SK-N-SH (cell line): ENCODE measurements at regions not wholly inside any gene's neighbourhood (a gene's known extent, or its start where the extent isn't known, plus 50 kb on each side); places are given as distances from the start of the nearest gene placed in this dataset.

Experiments
- CTCF ChIA-PET: fragments of 300-600, 350-600 bp; formaldehyde crosslinking; extraction: SDS; loops from one replicate; lab custom pipeline; 2021; lab: Yijun Ruan, JAX
- POLR2A ChIA-PET: fragments of 350-600 bp; sonication (Branson Sonifier 250); formaldehyde crosslinking; extraction: SDS; loops from one replicate; lab custom pipeline; 2020; ENCODE audit warnings: antibody characterized with exemption, inconsistent platforms; lab: Yijun Ruan, JAX
- DNase-seq: peaks from one replicate; pipeline ENCODE4 v3.0.0; 2012
- H2AFZ ChIP-seq: fragments of 200-600 bp; sonication (generic); 2 replicates; pipeline ENCODE4 v1.8.1; 2016; ENCODE audit warnings: antibody characterized with exemption, mild to moderate bottlenecking, low read depth
- H3F3A ChIP-seq: fragments of 200-600 bp; sonication (generic); replicated peaks from 2 replicates; pipeline ENCODE3; 2016; ENCODE audit warnings: antibody characterized with exemption, mild to moderate bottlenecking; ENCODE audit not compliant: insufficient read depth
- H3K27ac ChIP-seq, 2 experiments: fragments of 200-500 bp in 1 of 2; fragments of 200-600 bp in 1 of 2; sonication (Bioruptor generic) in 1 of 2; sonication (generic), shearing (Covaris generic) in 1 of 2; 2 replicates each; pipeline versions ENCODE4 v1.5.1 to v1.6.1; 2014 to 2016; ENCODE audit warnings: low read depth in 2 of 2, inconsistent platforms in 1 of 2, low read length in 1 of 2, mild to moderate bottlenecking in 1 of 2, mixed read lengths in 1 of 2
- H3K27me3 ChIP-seq: fragments of 200-600 bp; sonication (generic), shearing (Covaris generic); 2 replicates; pipeline ENCODE4 v1.6.1; 2016; ENCODE audit warnings: mixed run types; ENCODE audit not compliant: insufficient read depth
- H3K36me3 ChIP-seq, 2 experiments: fragments of 200-500 bp in 1 of 2; fragments of 200-600 bp in 1 of 2; sonication (Bioruptor generic) in 1 of 2; sonication (generic) in 1 of 2; replicated peaks in 1 of 2; 2 replicates each; pipeline versions ENCODE3 to v1.5.1; 2014 to 2016; ENCODE audit warnings: low read length in 1 of 2, mild to moderate bottlenecking in 1 of 2; ENCODE audit not compliant: insufficient read depth in 2 of 2, control insufficient read depth in 1 of 2
- H3K4me1 ChIP-seq, 2 experiments: fragments of 200-500 bp in 1 of 2; fragments of 200-600 bp in 1 of 2; sonication (Bioruptor generic) in 1 of 2; sonication (generic), shearing (Covaris generic) in 1 of 2; 2 replicates each; pipeline versions ENCODE4 v1.5.1 to v1.6.1; 2014 to 2016; ENCODE audit warnings: low read depth in 1 of 2, low read length in 1 of 2, mixed run types in 1 of 2; ENCODE audit not compliant: insufficient read depth in 2 of 2, control insufficient read depth in 1 of 2
- H3K4me2 ChIP-seq: fragments of 200-600 bp; sonication (generic), shearing (Covaris generic); 2 replicates; pipeline ENCODE4 v1.6.1; 2017; ENCODE audit warnings: mixed run types
- H3K4me3 ChIP-seq, 2 experiments: fragments of 200-500 bp in 1 of 2; fragments of 200-600 bp in 1 of 2; sonication (Bioruptor generic) in 1 of 2; sonication (generic), shearing (Covaris generic) in 1 of 2; 2 replicates each; pipeline versions ENCODE4 v1.5.1 to v1.8.1; 2014 to 2016; ENCODE audit warnings: low read depth in 2 of 2, inconsistent platforms in 1 of 2, low read length in 1 of 2, mild to moderate bottlenecking in 1 of 2, mixed read lengths in 1 of 2, moderate library complexity in 1 of 2
- H3K79me2 ChIP-seq: fragments of 200-600 bp; sonication (generic); 2 replicates; pipeline ENCODE4 v1.8.1; 2017; ENCODE audit warnings: mild to moderate bottlenecking; ENCODE audit not compliant: insufficient read depth
- H3K9ac ChIP-seq: fragments of 200-600 bp; sonication (generic); 2 replicates; pipeline ENCODE4 v1.6.1; 2017; ENCODE audit warnings: mixed run types
- H3K9me2 ChIP-seq: fragments of 200-600 bp; sonication (generic); 2 replicates; pipeline ENCODE4 v1.6.1; 2017; ENCODE audit warnings: mixed run types
- H3K9me3 ChIP-seq: fragments of 200-600 bp; sonication (generic); 2 replicates; pipeline ENCODE4 v1.6.1; 2017; ENCODE audit warnings: mixed run types, mild to moderate bottlenecking, moderate library complexity
- H4K20me1 ChIP-seq: fragments of 200-600 bp; sonication (generic); 2 replicates; pipeline ENCODE4 v1.6.1; 2017; ENCODE audit warnings: mild to moderate bottlenecking, mixed run types; ENCODE audit not compliant: insufficient read depth
- CHD2 ChIP-seq: fragments of 150-350 bp; IDR thresholded peaks from 2 replicates; pipeline ENCODE4 v1.6.1; 2018; ENCODE audit warnings: low read length; ENCODE audit not compliant: partially characterized antibody
- CTCF ChIP-seq: fragments of 200-600 bp; sonication (generic); IDR thresholded peaks from 2 replicates; pipeline ENCODE4 v1.6.1; 2017; ENCODE audit warnings: antibody characterized with exemption, mild to moderate bottlenecking, moderate library complexity
- ELF1 ChIP-seq: IDR thresholded peaks from 2 replicates; pipeline ENCODE4 v1.4.0; 2012
- EP300 ChIP-seq, 2 experiments: IDR thresholded peaks; 2 replicates each; pipeline versions ENCODE4 v1.4.0 to v1.6.1; 2012; ENCODE audit warnings: borderline replicate concordance in 1 of 2, low read depth in 1 of 2, low read length in 1 of 2
- FOSL2 ChIP-seq: IDR thresholded peaks from 2 replicates; pipeline ENCODE4 v1.4.0; 2012; ENCODE audit warnings: low read depth, mild to moderate bottlenecking, moderate library complexity, borderline replicate concordance
- FOXJ3 ChIP-seq: sonication (generic); formaldehyde crosslinking; IDR thresholded peaks from 2 replicates; pipeline ENCODE4 v1.5.1; 2020; ENCODE audit warnings: mild to moderate bottlenecking, missing genetic modification reagents
- FOXM1 ChIP-seq: IDR thresholded peaks from 2 replicates; pipeline ENCODE4 v1.4.0; 2012; ENCODE audit warnings: low read depth, mild to moderate bottlenecking
- IRF3 ChIP-seq: fragments of 150-350 bp; IDR thresholded peaks from 2 replicates; pipeline ENCODE4 v1.6.1; 2016; ENCODE audit warnings: mild to moderate bottlenecking, low read depth, low read length
- MEF2A ChIP-seq: IDR thresholded peaks from 2 replicates; pipeline ENCODE4 v1.4.0; 2012; ENCODE audit warnings: low read depth, borderline replicate concordance
- MXI1 ChIP-seq: IDR thresholded peaks from 2 replicates; pipeline ENCODE4 v1.6.1; 2012; ENCODE audit warnings: mild to moderate bottlenecking, low read depth, low read length, improper control_type of control experiment
- NRF1 ChIP-seq: IDR thresholded peaks from 2 replicates; pipeline ENCODE4 v1.6.1; 2012; ENCODE audit warnings: low read depth, mild to moderate bottlenecking, low read length
- POLR2AphosphoS5 ChIP-seq: IDR thresholded peaks from 2 replicates; pipeline ENCODE4 v1.6.1; 2012; ENCODE audit warnings: low read depth, low read length
- RCOR1 ChIP-seq: fragments of 150-350 bp; IDR thresholded peaks from 2 replicates; pipeline ENCODE4 v1.6.1; 2017; ENCODE audit warnings: antibody characterized with exemption, low read length
- REST ChIP-seq: IDR thresholded peaks from 2 replicates; pipeline ENCODE4 v1.6.1; 2012; ENCODE audit warnings: mild to moderate bottlenecking, low read depth, low read length, moderate library complexity
- SIN3A ChIP-seq: IDR thresholded peaks from 2 replicates; pipeline ENCODE4 v1.6.1; 2012; ENCODE audit warnings: low read depth, mild to moderate bottlenecking, low read length, moderate library complexity, borderline replicate concordance
- SMC3 ChIP-seq: IDR thresholded peaks from 2 replicates; pipeline ENCODE4 v1.6.1; 2012; ENCODE audit warnings: low read depth, low read length, improper control_type of control experiment
- TAF1 ChIP-seq: IDR thresholded peaks from 2 replicates; pipeline ENCODE4 v1.6.1; 2012; ENCODE audit warnings: low read depth, mild to moderate bottlenecking, low read length, moderate library complexity, borderline replicate concordance
- TEAD4 ChIP-seq: IDR thresholded peaks from 2 replicates; pipeline ENCODE4 v1.4.0; 2012; ENCODE audit warnings: mild to moderate bottlenecking, borderline replicate concordance; ENCODE audit not compliant: insufficient read depth
- USF2 ChIP-seq: fragments of 150-350 bp; IDR thresholded peaks from 2 replicates; pipeline ENCODE4 v1.6.1; 2017; ENCODE audit warnings: antibody characterized with exemption, low read length, low read depth, borderline replicate concordance
- WGBS: methylation state at CpG from one replicate; pipeline ENCODE4 v1.1.6; 2017; ENCODE audit warnings: low lambda C conversion rate; 5-methylcytosine and 5-hydroxymethylcytosine counted together

- WGBS = 81% methylated on average over 64 of the region's 64 CpGs
- CTCF ChIA-PET = no interaction called here
- DNase-seq = peak; percentile 1
Measured at GRCh38 chr10:42112331-42113157, 525.8 kb downstream of the ZNF33B start.

More at GRCh38 chr10:42112331-42113157, 525.8 kb downstream of the ZNF33B start:
- Histone ChIP-seq H3K9ac (no peak overlapping the region), H3K9me2 (no peaks in the 10 kb centered on the region), H4K20me1 (no peaks in the 10 kb centered on the region), H2AFZ (no peak overlapping the region), H3K4me1 (no peaks in the 10 kb centered on the region), H3K9me3 (no peaks in the 10 kb centered on the region), H3K27me3 (no peaks in the 10 kb centered on the region), H3K79me2 (no peaks in the 10 kb centered on the region), H3K27ac (no peak overlapping the region), H3K4me3 (no peak overlapping the region), H3K36me3 (no peaks in the 10 kb centered on the region), H3K4me2 (no peak overlapping the region), H3F3A (no peaks in the 10 kb centered on the region)
- POLR2A ChIA-PET = no interaction called here
- TF ChIP-seq MXI1 (no peak), NRF1 (no peak), FOXJ3 (CRISPR knock-in tag) (no peak), SMC3 (no peak), POLR2AphosphoS5 (no peak), CTCF (no peak), TEAD4 (no peak), FOXM1 (no peak), IRF3 (no peak), ELF1 (no peak), TAF1 (no peak), CHD2 (no peak), RCOR1 (no peak), MEF2A (no peak), SIN3A (no peak), FOSL2 (no peak), USF2 (no peak), EP300 (IDR thresholded peaks at IDR 0.05; ENCODE audit: borderline replicate concordance in 1 of 2, low read depth in 1 of 2, low read length in 1 of 2) (no peak), REST (no peak)
